Activated naive CD4-positive, alpha-beta T cell treated with anti-CD3 and anti-CD28 coated beads, Interleukin-2, amount 50 U/mL, for 24 hours (primary cell): ENCODE measurements at regions not wholly inside any gene's neighbourhood (a gene's known extent, or its start where the extent isn't known, plus 50 kb on each side); places are given as distances from the start of the nearest gene placed in this dataset.

ENCODE experiments used
- H3K27ac Mint-ChIP-seq: one replicate; pipeline ENCODE4 v1.8.0; 2021; ENCODE audit warnings: mild to moderate bottlenecking, mixed read lengths
- H3K27me3 Mint-ChIP-seq: one replicate; pipeline ENCODE4 v1.8.0; 2021; ENCODE audit warnings: mixed read lengths
- H3K36me3 Mint-ChIP-seq: one replicate; pipeline ENCODE4 v1.8.0; 2021; ENCODE audit warnings: mixed read lengths
- H3K4me1 Mint-ChIP-seq: one replicate; pipeline ENCODE4 v1.8.0; 2021; ENCODE audit warnings: mixed read lengths
- H3K4me3 Mint-ChIP-seq: one replicate; pipeline ENCODE4 v1.8.0; 2021; ENCODE audit warnings: mild to moderate bottlenecking, mixed read lengths
- H3K9me3 Mint-ChIP-seq: one replicate; pipeline ENCODE4 v1.8.0; 2021; ENCODE audit warnings: mixed read lengths

GRCh38 chr4:148984951-148985350 is 542.7 kb upstream of the NR3C2 start:
- H3K4me3 Mint-ChIP-seq, result no peak overlapping the region
- peaks cover under 1% of the 10 kb centered on the region for H3K9me3 Mint-ChIP-seq
- H3K4me1 Mint-ChIP-seq, result no peaks in the 10 kb centered on the region
- H3K36me3 Mint-ChIP-seq, result no peaks in the 10 kb centered on the region
- no peak overlapping the region for H3K27ac Mint-ChIP-seq
- no peaks in the 10 kb centered on the region for H3K27me3 Mint-ChIP-seq

- H3K4me3 Mint-ChIP-seq, result no peak overlapping the region
- H3K9me3 Mint-ChIP-seq, result peaks cover 5% of the 10 kb centered on the region
- H3K4me1 Mint-ChIP-seq, result no peaks in the 10 kb centered on the region
- no peaks in the 10 kb centered on the region for H3K27me3 Mint-ChIP-seq
- H3K36me3 Mint-ChIP-seq, result peaks cover 1% of the 10 kb centered on the region
- no peak overlapping the region for H3K27ac Mint-ChIP-seq
Measured at GRCh38 chr4:148982200-148982599, 540.0 kb upstream of the NR3C2 start.

- peaks cover 5% of the 10 kb centered on the region for H3K9me3 Mint-ChIP-seq
- H3K27me3 Mint-ChIP-seq, result no peaks in the 10 kb centered on the region
- no peaks in the 10 kb centered on the region for H3K4me1 Mint-ChIP-seq
- H3K36me3 Mint-ChIP-seq, result peaks cover 1% of the 10 kb centered on the region
- no peak overlapping the region for H3K27ac Mint-ChIP-seq
- H3K4me3 Mint-ChIP-seq, result no peak overlapping the region
Measured at GRCh38 chr4:148980782-148981480, 538.7 kb upstream of the NR3C2 start.

- peaks cover 1% of the 10 kb centered on the region for H3K36me3 Mint-ChIP-seq
- no peak overlapping the region for H3K4me3 Mint-ChIP-seq
- no peaks in the 10 kb centered on the region for H3K27me3 Mint-ChIP-seq
- H3K27ac Mint-ChIP-seq, result no peak overlapping the region
- H3K4me1 Mint-ChIP-seq, result no peaks in the 10 kb centered on the region
- H3K9me3 Mint-ChIP-seq, result peaks cover 5% of the 10 kb centered on the region
Measured at GRCh38 chr4:148978301-148978700, 536.1 kb upstream of the NR3C2 start.

GRCh38 chr4:148975464-148975863 is 533.2 kb upstream of the NR3C2 start:
- Mint-ChIP-seq H3K4me1 (no peaks in the 10 kb centered on the region), H3K36me3 (peaks cover 3% of the 10 kb centered on the region), H3K27me3 (no peaks in the 10 kb centered on the region), H3K27ac (no peak overlapping the region), H3K4me3 (no peak overlapping the region), H3K9me3 (peaks cover 10% of the 10 kb centered on the region)

- no peak overlapping the region for H3K4me3 Mint-ChIP-seq
- H3K9me3 Mint-ChIP-seq, result no peaks in the 10 kb centered on the region
- peaks cover 5% of the 10 kb centered on the region for H3K27me3 Mint-ChIP-seq
- H3K36me3 Mint-ChIP-seq, result no peaks in the 10 kb centered on the region
- H3K4me1 Mint-ChIP-seq, result no peaks in the 10 kb centered on the region
- H3K27ac Mint-ChIP-seq, result no peak overlapping the region
Measured at GRCh38 chr4:148965080-148965479, 522.9 kb upstream of the NR3C2 start.

GRCh38 chr4:148964456-148964855 is 522.2 kb upstream of the NR3C2 start:
- H3K27me3 Mint-ChIP-seq, result peaks cover 5% of the 10 kb centered on the region
- no peaks in the 10 kb centered on the region for H3K36me3 Mint-ChIP-seq
- no peak overlapping the region for H3K27ac Mint-ChIP-seq
- H3K4me3 Mint-ChIP-seq, result no peak overlapping the region
- H3K9me3 Mint-ChIP-seq, result no peaks in the 10 kb centered on the region
- no peaks in the 10 kb centered on the region for H3K4me1 Mint-ChIP-seq

GRCh38 chr4:148962539-148963290 is 520.5 kb upstream of the NR3C2 start:
- no peaks in the 10 kb centered on the region for H3K9me3 Mint-ChIP-seq
- H3K4me3 Mint-ChIP-seq, result no peak overlapping the region
- H3K27ac Mint-ChIP-seq, result no peak overlapping the region
- peaks cover 5% of the 10 kb centered on the region for H3K27me3 Mint-ChIP-seq
- H3K36me3 Mint-ChIP-seq, result no peaks in the 10 kb centered on the region
- H3K4me1 Mint-ChIP-seq, result no peaks in the 10 kb centered on the region

GRCh38 chr4:148961526-148961925 is 519.3 kb upstream of the NR3C2 start:
- peaks cover 5% of the 10 kb centered on the region for H3K27me3 Mint-ChIP-seq
- no peak overlapping the region for H3K4me3 Mint-ChIP-seq
- H3K36me3 Mint-ChIP-seq, result no peaks in the 10 kb centered on the region
- no peak overlapping the region for H3K27ac Mint-ChIP-seq
- no peaks in the 10 kb centered on the region for H3K4me1 Mint-ChIP-seq
- H3K9me3 Mint-ChIP-seq, result no peaks in the 10 kb centered on the region

GRCh38 chr4:148958317-148958716 is 516.1 kb upstream of the NR3C2 start:
- H3K36me3 Mint-ChIP-seq, result no peaks in the 10 kb centered on the region
- H3K27me3 Mint-ChIP-seq, result no peaks in the 10 kb centered on the region
- no peaks in the 10 kb centered on the region for H3K4me1 Mint-ChIP-seq
- H3K27ac Mint-ChIP-seq, result no peak overlapping the region
- no peak overlapping the region for H3K4me3 Mint-ChIP-seq
- no peaks in the 10 kb centered on the region for H3K9me3 Mint-ChIP-seq

GRCh38 chr4:148955564-148956297 is 513.5 kb upstream of the NR3C2 start:
- Mint-ChIP-seq H3K4me3 (no peak overlapping the region), H3K27me3 (no peaks in the 10 kb centered on the region), H3K9me3 (no peaks in the 10 kb centered on the region), H3K4me1 (no peaks in the 10 kb centered on the region), H3K36me3 (no peaks in the 10 kb centered on the region), H3K27ac (no peak overlapping the region)

- Mint-ChIP-seq H3K27ac (no peak overlapping the region), H3K4me3 (no peak overlapping the region), H3K27me3 (no peaks in the 10 kb centered on the region), H3K4me1 (no peaks in the 10 kb centered on the region), H3K9me3 (no peaks in the 10 kb centered on the region), H3K36me3 (no peaks in the 10 kb centered on the region)
Measured at GRCh38 chr4:148954011-148954749, 512.0 kb upstream of the NR3C2 start.

- H3K27ac Mint-ChIP-seq, result no peak overlapping the region
- no peaks in the 10 kb centered on the region for H3K36me3 Mint-ChIP-seq
- H3K4me1 Mint-ChIP-seq, result no peaks in the 10 kb centered on the region
- H3K27me3 Mint-ChIP-seq, result no peaks in the 10 kb centered on the region
- H3K9me3 Mint-ChIP-seq, result no peaks in the 10 kb centered on the region
- no peak overlapping the region for H3K4me3 Mint-ChIP-seq
Measured at GRCh38 chr4:148951346-148951745, 509.1 kb upstream of the NR3C2 start.

GRCh38 chr4:148946271-148946670 is 504.1 kb upstream of the NR3C2 start:
- Mint-ChIP-seq H3K27ac (no peak overlapping the region), H3K27me3 (peaks cover 1% of the 10 kb centered on the region), H3K4me3 (no peak overlapping the region), H3K36me3 (no peaks in the 10 kb centered on the region), H3K4me1 (no peaks in the 10 kb centered on the region), H3K9me3 (no peaks in the 10 kb centered on the region)

GRCh38 chr4:148944839-148945219 is 502.6 kb upstream of the NR3C2 start:
- Mint-ChIP-seq H3K27ac (no peak overlapping the region), H3K27me3 (peaks cover 1% of the 10 kb centered on the region), H3K4me3 (no peak overlapping the region), H3K36me3 (no peaks in the 10 kb centered on the region), H3K4me1 (no peaks in the 10 kb centered on the region), H3K9me3 (no peaks in the 10 kb centered on the region)
